ENCODE measurements at regions not wholly inside any gene's neighbourhood (a gene's known extent, or its start where the extent isn't known, plus 50 kb on each side); places are given as distances from the start of the nearest gene placed in this dataset.

- Histone ChIP-seq H3K9me3 (no peaks in the 10 kb centered on the region), H3K27ac (no peak overlapping the region), H3K4me1 (no peaks in the 10 kb centered on the region), H3K27me3 (no peaks in the 10 kb centered on the region), H3K36me3 (no peaks in the 10 kb centered on the region), H3K4me3 (no peak overlapping the region)
- no peak for DNase-seq (ENCODE audit: low spot score in 2 of 2)
- intact Hi-C loops (cut with DNase I; ENCODE audit: low total_unique reads): no loop called here
- no peak for TF ChIP-seq CTCF (IDR thresholded peaks at IDR 0.05)
- no peak for TF ChIP-seq POLR2A (IDR thresholded peaks at IDR 0.05)
- TF ChIP-seq POLR2AphosphoS5 (IDR thresholded peaks at IDR 0.05): no peak
These were observed 90.6 kb downstream of the TNFSF13B start for GRCh38 chr13:108360139-108360538.

- no peaks in the 10 kb centered on the region for H3K27me3 ChIP-seq
- no peak overlapping the region for H3K27ac ChIP-seq
- no peaks in the 10 kb centered on the region for H3K4me1 ChIP-seq
- TF ChIP-seq POLR2A (IDR thresholded peaks at IDR 0.05): no peak
- no peak for TF ChIP-seq POLR2AphosphoS5 (IDR thresholded peaks at IDR 0.05)
- no peak for TF ChIP-seq CTCF (IDR thresholded peaks at IDR 0.05)
- intact Hi-C loops (cut with DNase I; ENCODE audit: low total_unique reads): no loop called here
- H3K9me3 ChIP-seq: no peaks in the 10 kb centered on the region
- no peak for DNase-seq (ENCODE audit: low spot score in 2 of 2)
- H3K36me3 ChIP-seq: no peaks in the 10 kb centered on the region
- no peak overlapping the region for H3K4me3 ChIP-seq
These were observed 92.3 kb downstream of the TNFSF13B start for GRCh38 chr13:108361769-108362168.

- Histone ChIP-seq H3K36me3 (no peaks in the 10 kb centered on the region), H3K4me3 (no peak overlapping the region), H3K27me3 (no peaks in the 10 kb centered on the region), H3K27ac (no peak overlapping the region), H3K4me1 (no peaks in the 10 kb centered on the region), H3K9me3 (no peaks in the 10 kb centered on the region)
- no peak for TF ChIP-seq POLR2A (IDR thresholded peaks at IDR 0.05)
- no peak for TF ChIP-seq CTCF (IDR thresholded peaks at IDR 0.05)
- no peak for TF ChIP-seq POLR2AphosphoS5 (IDR thresholded peaks at IDR 0.05)
- intact Hi-C loops (cut with DNase I; ENCODE audit: low total_unique reads): no loop called here
- DNase-seq (ENCODE audit: low spot score in 2 of 2): no peak
These were observed 94.1 kb downstream of the TNFSF13B start for GRCh38 chr13:108363666-108364065.

- no peak for DNase-seq (ENCODE audit: low spot score in 2 of 2)
- TF ChIP-seq POLR2A (IDR thresholded peaks at IDR 0.05) (no peak), CTCF (IDR thresholded peaks at IDR 0.05) (no peak), POLR2AphosphoS5 (IDR thresholded peaks at IDR 0.05) (no peak)
- no peak overlapping the region for H3K4me3 ChIP-seq
- intact Hi-C loops (cut with DNase I; ENCODE audit: low total_unique reads): no loop called here
- no peaks in the 10 kb centered on the region for H3K9me3 ChIP-seq
- H3K27ac ChIP-seq: no peak overlapping the region
- no peaks in the 10 kb centered on the region for H3K4me1 ChIP-seq
- no peaks in the 10 kb centered on the region for H3K36me3 ChIP-seq
- H3K27me3 ChIP-seq: no peaks in the 10 kb centered on the region
These were observed 95.7 kb downstream of the TNFSF13B start for GRCh38 chr13:108365255-108365654.

GRCh38 chr13:108368250-108368905, 98.9 kb downstream of the TNFSF13B start:
- no peak for DNase-seq (ENCODE audit: low spot score in 2 of 2)
- intact Hi-C loops (cut with DNase I; ENCODE audit: low total_unique reads): no loop called here
- H3K4me1 ChIP-seq: no peaks in the 10 kb centered on the region
- no peaks in the 10 kb centered on the region for H3K36me3 ChIP-seq
- H3K9me3 ChIP-seq: peaks cover 0 to 7% of the 10 kb centered on the region in 2 donors
- no peak overlapping the region for H3K4me3 ChIP-seq
- no peak for TF ChIP-seq CTCF (IDR thresholded peaks at IDR 0.05)
- no peak for TF ChIP-seq POLR2AphosphoS5 (IDR thresholded peaks at IDR 0.05)
- TF ChIP-seq POLR2A (IDR thresholded peaks at IDR 0.05): no peak
- no peak overlapping the region for H3K27ac ChIP-seq
- no peaks in the 10 kb centered on the region for H3K27me3 ChIP-seq
